ENCODE measurements at regions not wholly inside any gene's neighbourhood (a gene's known extent, or its start where the extent isn't known, plus 50 kb on each side); places are given as distances from the start of the nearest gene placed in this dataset.
"Not testable (repeated sequence)": the region's sequence is repeated elsewhere in the genome, so short reads cannot be mapped to it uniquely, and the experiment has no call there.

- ATAC-seq (ENCODE audit: low read depth); POLR2A ChIA-PET; H3K4me1 Mint-ChIP-seq; H3K9me3 Mint-ChIP-seq; H3K36me3 Mint-ChIP-seq (ENCODE audit: low read depth); H3K4me3 Mint-ChIP-seq; CTCF ChIA-PET; DNase-seq; H3K27me3 Mint-ChIP-seq; intact Hi-C loops (cut with micrococcal nuclease); H3K27ac Mint-ChIP-seq: not testable (repeated sequence)
These were observed 59.5 kb upstream of the FAM90A26 start for GRCh38 chr4:9110700-9111099.

GRCh38 chr4:9103148-9103524, 67.1 kb upstream of the FAM90A26 start:
- H3K9me3 Mint-ChIP-seq; H3K36me3 Mint-ChIP-seq (ENCODE audit: low read depth); DNase-seq; intact Hi-C loops (cut with micrococcal nuclease); CTCF ChIA-PET; ATAC-seq (ENCODE audit: low read depth); H3K27me3 Mint-ChIP-seq; H3K27ac Mint-ChIP-seq; H3K4me1 Mint-ChIP-seq; H3K4me3 Mint-ChIP-seq; POLR2A ChIA-PET: not testable (repeated sequence)

GRCh38 chr4:9102471-9103147, 67.6 kb upstream of the FAM90A26 start:
- H3K27ac Mint-ChIP-seq; H3K4me3 Mint-ChIP-seq; H3K27me3 Mint-ChIP-seq; H3K4me1 Mint-ChIP-seq; H3K36me3 Mint-ChIP-seq (ENCODE audit: low read depth); POLR2A ChIA-PET; DNase-seq; CTCF ChIA-PET; H3K9me3 Mint-ChIP-seq; intact Hi-C loops (cut with micrococcal nuclease); ATAC-seq (ENCODE audit: low read depth): not testable (repeated sequence)

- H3K4me3 Mint-ChIP-seq; POLR2A ChIA-PET; H3K4me1 Mint-ChIP-seq; H3K27ac Mint-ChIP-seq; intact Hi-C loops (cut with micrococcal nuclease); CTCF ChIA-PET; DNase-seq; H3K27me3 Mint-ChIP-seq; H3K36me3 Mint-ChIP-seq (ENCODE audit: low read depth); ATAC-seq (ENCODE audit: low read depth): not testable (repeated sequence)
- peaks cover 25% of the 10 kb centered on the region for H3K9me3 Mint-ChIP-seq
These were observed 73.9 kb upstream of the FAM90A26 start for GRCh38 chr4:9096330-9096729.

- DNase-seq; H3K4me1 Mint-ChIP-seq; POLR2A ChIA-PET; H3K27ac Mint-ChIP-seq; H3K4me3 Mint-ChIP-seq; H3K27me3 Mint-ChIP-seq; intact Hi-C loops (cut with micrococcal nuclease); CTCF ChIA-PET; ATAC-seq (ENCODE audit: low read depth); H3K9me3 Mint-ChIP-seq; H3K36me3 Mint-ChIP-seq (ENCODE audit: low read depth): not testable (repeated sequence)
These were observed 91.4 kb upstream of the FAM90A26 start for GRCh38 chr4:9078796-9079195.

GRCh38 chr4:9076974-9077373, 93.2 kb upstream of the FAM90A26 start:
- intact Hi-C loops (cut with micrococcal nuclease); POLR2A ChIA-PET; H3K27me3 Mint-ChIP-seq: not testable (repeated sequence)

GRCh38 chr4:9076486-9076885, 93.7 kb upstream of the FAM90A26 start:
- ATAC-seq (ENCODE audit: low read depth); H3K4me3 Mint-ChIP-seq; H3K27ac Mint-ChIP-seq; CTCF ChIA-PET; H3K4me1 Mint-ChIP-seq; H3K36me3 Mint-ChIP-seq (ENCODE audit: low read depth); H3K9me3 Mint-ChIP-seq; H3K27me3 Mint-ChIP-seq; POLR2A ChIA-PET; intact Hi-C loops (cut with micrococcal nuclease); DNase-seq: not testable (repeated sequence)

More at GRCh38 chr4:9076974-9077373, 93.2 kb upstream of the FAM90A26 start:
- H3K9me3 Mint-ChIP-seq; H3K36me3 Mint-ChIP-seq (ENCODE audit: low read depth); CTCF ChIA-PET; H3K4me1 Mint-ChIP-seq; H3K4me3 Mint-ChIP-seq; H3K27ac Mint-ChIP-seq; ATAC-seq (ENCODE audit: low read depth); DNase-seq: not testable (repeated sequence)

GRCh38 chr4:9073371-9073770, 96.8 kb upstream of the FAM90A26 start:
- POLR2A ChIA-PET; H3K27me3 Mint-ChIP-seq; H3K9me3 Mint-ChIP-seq; ATAC-seq (ENCODE audit: low read depth); H3K36me3 Mint-ChIP-seq (ENCODE audit: low read depth); H3K4me1 Mint-ChIP-seq; intact Hi-C loops (cut with micrococcal nuclease); H3K4me3 Mint-ChIP-seq; CTCF ChIA-PET; DNase-seq; H3K27ac Mint-ChIP-seq: not testable (repeated sequence)

GRCh38 chr4:9072521-9073220, 97.5 kb upstream of the FAM90A26 start:
- H3K36me3 Mint-ChIP-seq (ENCODE audit: low read depth); ATAC-seq (ENCODE audit: low read depth); H3K9me3 Mint-ChIP-seq; H3K4me3 Mint-ChIP-seq; H3K27me3 Mint-ChIP-seq; H3K27ac Mint-ChIP-seq; DNase-seq; POLR2A ChIA-PET; CTCF ChIA-PET; intact Hi-C loops (cut with micrococcal nuclease); H3K4me1 Mint-ChIP-seq: not testable (repeated sequence)

- H3K9me3 Mint-ChIP-seq, result peaks cover 21% of the 10 kb centered on the region
- H3K4me1 Mint-ChIP-seq; H3K27me3 Mint-ChIP-seq; DNase-seq; intact Hi-C loops (cut with micrococcal nuclease); H3K27ac Mint-ChIP-seq; H3K36me3 Mint-ChIP-seq (ENCODE audit: low read depth); POLR2A ChIA-PET; CTCF ChIA-PET; H3K4me3 Mint-ChIP-seq; ATAC-seq (ENCODE audit: low read depth): not testable (repeated sequence)
These were observed 102.3 kb upstream of the FAM90A26 start for GRCh38 chr4:9067923-9068322.

GRCh38 chr4:9063612-9064011, 106.6 kb upstream of the FAM90A26 start:
- H3K4me1 Mint-ChIP-seq; H3K36me3 Mint-ChIP-seq (ENCODE audit: low read depth); POLR2A ChIA-PET; ATAC-seq (ENCODE audit: low read depth); H3K27ac Mint-ChIP-seq; DNase-seq; intact Hi-C loops (cut with micrococcal nuclease); CTCF ChIA-PET; H3K27me3 Mint-ChIP-seq; H3K4me3 Mint-ChIP-seq: not testable (repeated sequence)
- H3K9me3 Mint-ChIP-seq, result peaks cover 26% of the 10 kb centered on the region

- H3K4me3 Mint-ChIP-seq; H3K36me3 Mint-ChIP-seq (ENCODE audit: low read depth); H3K4me1 Mint-ChIP-seq; POLR2A ChIA-PET; H3K9me3 Mint-ChIP-seq; DNase-seq; intact Hi-C loops (cut with micrococcal nuclease); H3K27ac Mint-ChIP-seq; ATAC-seq (ENCODE audit: low read depth); H3K27me3 Mint-ChIP-seq; CTCF ChIA-PET: not testable (repeated sequence)
These were observed 145.3 kb upstream of the FAM90A26 start for GRCh38 chr4:9024866-9025265.
